Keratinocyte (primary cell): ENCODE measurements at regions not wholly inside any gene's neighbourhood (a gene's known extent, or its start where the extent isn't known, plus 50 kb on each side); places are given as distances from the start of the nearest gene placed in this dataset.

Source experiments
- DNase-seq: peaks from one replicate; pipeline ENCODE4 v3.0.0-alpha.2; 2011; ENCODE audit warnings: low read depth, missing footprints, low spot score
- FAIRE-seq: peaks from 2 replicates; lab custom pipeline; 2011; peaks lifted over from hg19 to GRCh38; lab: Jason Lieb, UNC
- H2AFZ ChIP-seq: 2 replicates; pipeline ENCODE4 v1.6.0; 2012; ENCODE audit warnings: low read length, control low read depth, inconsistent platforms; ENCODE audit not compliant: control insufficient read depth
- H3K27ac ChIP-seq: 2 replicates; pipeline ENCODE4 v1.5.1; 2011; ENCODE audit warnings: low read length; ENCODE audit not compliant: control insufficient read depth, insufficient read depth
- H3K27me3 ChIP-seq: 3 replicates; pipeline ENCODE4 v1.6.0; 2011; ENCODE audit warnings: low read length; ENCODE audit not compliant: control insufficient read depth, insufficient read depth; ENCODE audit errors: extremely low read depth
- H3K36me3 ChIP-seq, 2 experiments: 2 replicates in 1 of 2; 3 replicates in 1 of 2; pipeline ENCODE4 v1.5.1; 2011; ENCODE audit warnings: low read length in 2 of 2, mild to moderate bottlenecking in 1 of 2; ENCODE audit not compliant: control insufficient read depth in 2 of 2, insufficient read depth in 2 of 2; ENCODE audit errors: extremely low read depth in 1 of 2
- H3K4me1 ChIP-seq: 3 replicates; pipeline ENCODE4 v1.5.1; 2011; ENCODE audit warnings: low read length; ENCODE audit not compliant: control insufficient read depth, insufficient read depth; ENCODE audit errors: extremely low read depth
- H3K4me2 ChIP-seq: 3 replicates; pipeline ENCODE4 v1.6.0; 2011; ENCODE audit warnings: low read depth, low read length; ENCODE audit not compliant: control insufficient read depth, insufficient read depth; ENCODE audit errors: extremely low read depth
- H3K4me3 ChIP-seq, 3 experiments: fragments of 200-600 bp in 1 of 3; sonication (generic) in 1 of 3; 2 replicates in 2 of 3; 3 replicates in 1 of 3; pipeline ENCODE4 v1.5.1; 2011 to 2016; ENCODE audit warnings: low read length in 3 of 3, mild to moderate bottlenecking in 3 of 3, control low read depth in 2 of 3, inconsistent platforms in 1 of 3, low read depth in 1 of 3, mixed read lengths in 1 of 3, mixed run types in 1 of 3, moderate library complexity in 1 of 3; ENCODE audit not compliant: control insufficient read depth in 2 of 3, insufficient read depth in 2 of 3; ENCODE audit errors: extremely low read depth in 1 of 3
- H3K79me2 ChIP-seq: 2 replicates; pipeline ENCODE4 v1.6.0; 2012; ENCODE audit warnings: low read length; ENCODE audit not compliant: control insufficient read depth, insufficient read depth
- H3K9ac ChIP-seq: 3 replicates; pipeline ENCODE4 v1.6.0; 2011; ENCODE audit warnings: low read length; ENCODE audit not compliant: control insufficient read depth, insufficient read depth; ENCODE audit errors: extremely low read depth
- H3K9me1 ChIP-seq: 3 replicates; pipeline ENCODE4 v1.6.0; 2011; ENCODE audit warnings: low read length; ENCODE audit not compliant: control insufficient read depth, insufficient read depth; ENCODE audit errors: extremely low read depth
- H3K9me3 ChIP-seq: 2 replicates; pipeline ENCODE4 v1.5.1; 2012; ENCODE audit warnings: low read depth, low read length; ENCODE audit not compliant: control insufficient read depth
- H4K20me1 ChIP-seq: 3 replicates; pipeline ENCODE4 v1.6.0; 2011; ENCODE audit warnings: low read length; ENCODE audit not compliant: control insufficient read depth, insufficient read depth; ENCODE audit errors: extremely low read depth
- EZH2 ChIP-seq: IDR thresholded peaks from one replicate; pipeline ENCODE4 v1.6.1; 2012; ENCODE audit warnings: inconsistent platforms, mild to moderate bottlenecking, low read length, moderate library complexity
- dilution Hi-C: fragments of 300-500 bp; cut with MboI; formaldehyde crosslinking; loops from one replicate; pipeline ENCODE4 v1.7.0; 2020; ENCODE audit warnings: low sequenced_read_pairs; ENCODE audit not compliant: extremely low pct_ligation_motif_present
- TF ChIP-seq, protein P1 (sequence below), 3 experiments: IDR thresholded peaks in 1 of 3; conservative IDR thresholded peaks in 1 of 3; optimal IDR thresholded peaks in 1 of 3; 2 replicates in 2 of 3; 3 replicates in 1 of 3; pipeline versions ENCODE3 to v1.5.1; 2011; ENCODE audit warnings: low read length in 3 of 3, mild to moderate bottlenecking in 3 of 3, moderate library complexity in 2 of 3, control low read depth in 1 of 3, inconsistent platforms in 1 of 3; ENCODE audit not compliant: insufficient read depth in 2 of 3; ENCODE audit errors: extremely low read depth in 1 of 3

GRCh38 chr2:176963568-176964287, 248.9 kb upstream of the HNRNPA3 start:
- no peak overlapping the region for H3K27ac ChIP-seq
- H3K79me2 ChIP-seq, result no peaks in the 10 kb centered on the region
- H3K27me3 ChIP-seq, result no peaks in the 10 kb centered on the region
- H4K20me1 ChIP-seq, result no peaks in the 10 kb centered on the region
- H3K36me3 ChIP-seq, result no peaks in the 10 kb centered on the region
- DNase-seq (no peak), FAIRE-seq (no peak)
- H2AFZ ChIP-seq, result no peak overlapping the region
- H3K9ac ChIP-seq, result no peak overlapping the region
- TF ChIP-seq, protein P1, sequence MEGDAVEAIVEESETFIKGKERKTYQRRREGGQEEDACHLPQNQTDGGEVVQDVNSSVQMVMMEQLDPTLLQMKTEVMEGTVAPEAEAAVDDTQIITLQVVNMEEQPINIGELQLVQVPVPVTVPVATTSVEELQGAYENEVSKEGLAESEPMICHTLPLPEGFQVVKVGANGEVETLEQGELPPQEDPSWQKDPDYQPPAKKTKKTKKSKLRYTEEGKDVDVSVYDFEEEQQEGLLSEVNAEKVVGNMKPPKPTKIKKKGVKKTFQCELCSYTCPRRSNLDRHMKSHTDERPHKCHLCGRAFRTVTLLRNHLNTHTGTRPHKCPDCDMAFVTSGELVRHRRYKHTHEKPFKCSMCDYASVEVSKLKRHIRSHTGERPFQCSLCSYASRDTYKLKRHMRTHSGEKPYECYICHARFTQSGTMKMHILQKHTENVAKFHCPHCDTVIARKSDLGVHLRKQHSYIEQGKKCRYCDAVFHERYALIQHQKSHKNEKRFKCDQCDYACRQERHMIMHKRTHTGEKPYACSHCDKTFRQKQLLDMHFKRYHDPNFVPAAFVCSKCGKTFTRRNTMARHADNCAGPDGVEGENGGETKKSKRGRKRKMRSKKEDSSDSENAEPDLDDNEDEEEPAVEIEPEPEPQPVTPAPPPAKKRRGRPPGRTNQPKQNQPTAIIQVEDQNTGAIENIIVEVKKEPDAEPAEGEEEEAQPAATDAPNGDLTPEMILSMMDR (optimal IDR thresholded peaks at IDR 0.05 in 1 of 3, IDR thresholded peaks at IDR 0.05 in 1 of 3, conservative IDR thresholded peaks at IDR 0.05 in 1 of 3; ENCODE audit: extremely low read depth in 1 of 3, insufficient read depth in 2 of 3, low read length in 3 of 3), result no peak
- no peak for TF ChIP-seq EZH2
- no peaks in the 10 kb centered on the region for H3K4me1 ChIP-seq
- H3K9me3 ChIP-seq, result no peaks in the 10 kb centered on the region
- H3K4me3 ChIP-seq, result no peak overlapping the region
- no peaks in the 10 kb centered on the region for H3K9me1 ChIP-seq
- dilution Hi-C loops, result no loop called here
- no peak overlapping the region for H3K4me2 ChIP-seq

DNA sequence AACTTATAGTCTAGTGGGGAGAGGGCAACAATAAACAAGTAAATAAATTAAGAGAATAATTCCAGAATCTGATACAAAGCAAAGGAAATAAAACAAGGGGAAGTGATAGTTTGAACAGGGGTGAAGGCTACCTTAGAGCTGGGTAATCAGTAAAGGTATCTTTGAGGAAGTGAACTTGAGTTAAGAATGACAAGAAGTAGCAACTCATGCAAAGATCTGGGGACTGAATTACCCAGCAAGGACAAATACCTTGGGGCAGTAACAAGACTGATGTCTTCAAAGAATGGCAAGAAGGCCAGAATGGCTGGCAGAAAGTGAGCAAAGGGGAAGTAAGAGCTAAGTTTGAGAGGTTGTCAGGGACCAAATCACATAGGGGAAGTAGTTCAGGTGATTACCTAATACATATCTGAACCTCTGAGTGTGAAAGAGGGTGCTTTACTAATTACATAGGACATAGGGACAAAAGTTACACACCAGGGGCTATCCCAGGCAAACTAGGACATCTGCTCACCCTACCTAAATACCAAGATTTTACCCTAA, 244.6 kb upstream of the HNRNPA3 start:
- Histone ChIP-seq H3K27me3 (no peaks in the 10 kb centered on the region), H3K27ac (no peak overlapping the region), H3K4me2 (no peak overlapping the region), H3K9me1 (no peaks in the 10 kb centered on the region), H2AFZ (no peak overlapping the region), H3K4me3 (no peak overlapping the region), H3K36me3 (no peaks in the 10 kb centered on the region), H3K79me2 (no peaks in the 10 kb centered on the region), H3K4me1 (no peaks in the 10 kb centered on the region), H4K20me1 (no peaks in the 10 kb centered on the region), H3K9ac (no peak overlapping the region), H3K9me3 (no peaks in the 10 kb centered on the region)
- FAIRE-seq (no peak), DNase-seq (no peak)
- TF ChIP-seq EZH2, result no peak
- TF ChIP-seq, protein P1 (optimal IDR thresholded peaks at IDR 0.05 in 1 of 3, IDR thresholded peaks at IDR 0.05 in 1 of 3, conservative IDR thresholded peaks at IDR 0.05 in 1 of 3; ENCODE audit: extremely low read depth in 1 of 3, insufficient read depth in 2 of 3, low read length in 3 of 3), result no peak
- dilution Hi-C loops, result no loop called here
